GM21515 (cell line): ENCODE measurements at regions not wholly inside any gene's neighbourhood (a gene's known extent, or its start where the extent isn't known, plus 50 kb on each side); places are given as distances from the start of the nearest gene placed in this dataset.
"Not testable (repeated sequence)": the region's sequence is repeated elsewhere in the genome, so short reads cannot be mapped to it uniquely, and the experiment has no call there.

Experiments used
- ATAC-seq: cut with Tn5 transposase; IDR thresholded peaks from one replicate; pipeline ENCODE4 v1.9.1; 2021; ENCODE audit not compliant: unreplicated experiment

GRCh38 chr2:66177128-66177796 is 257.7 kb upstream of the MEIS1 start:
- ATAC-seq = not testable (repeated sequence)

DNA sequence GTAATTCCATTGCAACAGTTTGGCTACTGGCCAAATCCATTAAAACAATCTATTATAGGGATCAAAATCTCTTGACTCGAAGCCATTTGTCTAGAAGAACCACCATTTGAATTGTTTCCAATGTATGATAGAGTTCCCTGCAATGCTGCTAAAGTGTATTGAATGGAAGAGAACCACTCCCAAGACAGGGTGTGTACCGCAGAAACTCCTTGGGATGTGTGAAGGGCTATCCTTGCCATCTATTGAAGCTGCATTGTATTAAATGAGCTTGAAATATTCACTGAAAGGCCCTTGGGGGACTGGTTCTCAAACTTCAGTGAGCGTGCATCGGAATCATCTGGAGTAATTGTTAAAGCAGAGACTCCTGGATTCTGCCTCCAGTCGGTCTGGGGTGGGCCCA is 260.4 kb upstream of the MEIS1 start:
- no peak for ATAC-seq

DNA sequence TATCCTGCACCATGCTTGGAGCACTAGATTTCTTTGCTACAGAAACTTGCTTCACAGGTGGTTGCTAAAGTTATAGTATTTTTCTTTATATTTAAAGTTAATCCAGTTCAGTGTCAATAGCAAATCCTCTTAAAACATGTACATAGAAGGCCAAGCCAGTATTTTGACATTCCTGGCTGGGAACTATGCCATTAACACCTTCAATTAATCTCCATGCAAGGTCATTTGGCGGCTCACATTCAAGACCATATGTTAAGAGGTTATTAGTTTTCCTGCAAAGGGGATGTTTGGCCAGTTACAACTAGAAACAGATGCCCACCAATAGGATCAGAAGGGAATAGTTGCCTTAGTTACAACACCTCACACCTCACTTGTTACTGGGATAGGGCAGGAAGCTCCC is 261.3 kb upstream of the MEIS1 start:
- ATAC-seq = no peak

DNA sequence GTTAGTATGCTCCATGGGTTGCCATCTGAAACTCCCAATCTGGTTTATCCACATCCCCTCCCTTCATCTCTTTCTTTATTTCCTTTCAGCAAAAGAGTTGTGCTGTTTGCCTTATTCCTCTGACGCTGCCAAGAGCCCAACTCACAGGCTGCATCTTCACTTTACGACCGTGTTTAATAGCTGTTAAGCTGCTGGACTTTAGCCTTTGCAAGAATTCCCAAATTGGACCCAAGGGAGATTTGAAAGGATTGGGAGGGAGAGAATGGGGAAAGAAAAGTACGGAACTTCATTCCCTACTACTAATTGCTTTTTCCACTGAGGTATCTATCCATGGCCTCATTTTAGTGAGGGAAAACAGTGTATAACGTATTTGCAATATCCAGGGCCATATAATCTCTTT is 263.4 kb upstream of the MEIS1 start:
- no peak for ATAC-seq

DNA sequence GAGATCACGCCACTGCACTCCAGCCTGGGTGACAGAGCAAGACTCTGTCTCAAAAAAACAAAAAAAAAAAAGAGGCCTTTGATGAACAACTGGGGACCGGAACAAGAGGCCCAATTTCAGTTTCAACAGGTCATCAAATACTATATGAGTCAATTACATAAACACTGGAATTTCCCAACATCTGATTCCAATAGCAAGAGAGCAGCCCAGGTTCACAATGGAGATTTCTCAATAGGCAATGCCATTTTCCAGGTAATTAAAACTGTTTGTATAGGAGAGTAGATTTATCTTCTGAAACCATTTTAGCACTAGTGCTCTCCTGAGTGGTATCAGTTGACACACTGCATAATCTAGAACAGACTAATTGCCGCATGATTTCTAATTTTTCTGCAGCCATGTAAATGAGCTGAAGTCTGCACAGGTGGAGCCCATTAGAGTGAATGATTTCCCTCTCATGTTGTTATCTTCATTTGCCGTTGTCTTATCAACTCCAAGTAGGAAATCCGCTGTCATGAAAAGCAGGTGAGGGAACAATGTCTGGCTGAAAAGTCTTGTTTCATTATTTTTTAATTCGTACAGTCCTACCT is 264.1 kb upstream of the MEIS1 start:
- no peak for ATAC-seq

GRCh38 chr2:66169076-66169475 is 265.8 kb upstream of the MEIS1 start:
- ATAC-seq = no peak

DNA sequence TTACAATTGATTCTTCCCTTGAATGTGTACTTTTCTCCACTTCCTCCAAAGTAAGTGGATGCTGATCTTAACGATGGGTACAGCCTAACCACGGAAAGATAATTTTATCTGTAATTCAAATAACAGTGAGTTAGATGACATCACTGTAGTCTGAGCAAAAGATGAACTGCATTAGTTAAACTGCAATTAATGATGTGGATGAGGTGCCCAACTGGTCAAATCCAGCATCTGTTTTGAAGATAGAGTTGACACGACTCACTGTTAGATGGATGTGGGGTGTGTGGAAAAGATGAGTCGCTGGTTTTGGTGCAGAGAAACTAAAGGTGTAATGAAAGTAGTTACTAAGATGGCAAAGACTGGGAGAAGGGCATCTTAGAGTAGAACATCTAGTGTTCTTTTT is 270.5 kb upstream of the MEIS1 start:
- ATAC-seq = no peak

DNA sequence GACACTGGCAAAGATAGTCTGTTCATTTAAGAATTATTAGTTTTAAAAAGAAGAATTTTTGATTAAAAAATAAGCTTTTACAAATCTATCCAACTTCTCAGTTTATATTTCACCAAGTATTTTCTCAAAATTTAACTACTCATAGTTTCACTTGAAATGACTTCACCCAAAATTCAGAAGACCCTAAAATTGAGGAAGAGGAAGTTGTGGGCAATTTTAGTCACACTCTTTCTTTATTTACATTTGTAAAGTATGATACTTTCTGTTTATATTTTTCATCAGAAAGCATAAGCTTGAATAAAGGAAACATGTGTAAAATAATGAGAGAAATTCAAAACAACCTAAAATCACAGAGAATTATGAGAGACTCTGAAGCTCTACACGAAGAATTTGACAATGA is 278.8 kb upstream of the MEIS1 start:
- ATAC-seq = no peak

DNA sequence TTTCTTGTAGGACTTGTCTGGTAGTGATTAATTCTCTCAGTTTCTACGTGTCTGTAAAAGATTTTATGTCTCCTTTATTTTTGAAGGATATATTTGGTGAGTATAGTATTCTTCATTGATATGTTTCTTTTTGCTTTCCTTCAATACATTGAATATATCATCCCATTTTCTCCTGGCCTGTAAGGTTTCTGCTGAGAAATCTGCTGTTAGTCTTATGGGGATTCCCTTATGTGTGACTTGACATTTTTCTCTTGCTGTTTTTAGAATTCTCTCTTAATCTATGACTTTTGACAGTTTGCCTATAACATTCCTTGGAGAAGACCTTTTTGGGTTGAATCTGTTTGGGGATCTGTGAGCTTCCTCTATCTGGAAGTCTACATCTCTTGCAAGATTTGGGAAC is 281.0 kb upstream of the MEIS1 start:
- ATAC-seq = no peak

GRCh38 chr2:66145490-66145889 is 289.4 kb upstream of the MEIS1 start:
- ATAC-seq = no peak

DNA sequence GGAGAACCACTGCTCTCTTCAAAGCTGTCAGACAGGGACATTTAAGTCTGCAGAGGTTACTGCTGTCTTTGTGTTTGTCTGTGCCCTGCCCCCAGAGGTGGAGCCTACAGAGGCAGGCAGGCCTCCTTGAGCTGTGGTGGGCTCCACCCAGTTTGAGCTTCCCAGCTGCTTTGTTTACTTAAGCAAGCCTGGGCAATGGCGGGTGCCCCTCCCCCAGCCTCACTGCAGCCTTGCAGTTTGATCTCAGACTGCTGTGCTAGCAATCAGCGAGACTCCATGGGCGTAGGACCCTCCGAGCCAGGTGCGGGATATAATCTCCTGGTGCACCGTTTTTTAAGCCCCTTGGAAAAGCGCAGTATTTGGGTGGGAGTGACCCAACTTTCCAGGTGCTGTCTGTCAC is 290.6 kb upstream of the MEIS1 start:
- ATAC-seq = not testable (repeated sequence)

GRCh38 chr2:66137606-66138130 is 297.3 kb upstream of the MEIS1 start:
- ATAC-seq = no peak

- no peak for ATAC-seq
Observed at GRCh38 chr2:66134138-66134701, 300.7 kb upstream of the MEIS1 start.

DNA sequence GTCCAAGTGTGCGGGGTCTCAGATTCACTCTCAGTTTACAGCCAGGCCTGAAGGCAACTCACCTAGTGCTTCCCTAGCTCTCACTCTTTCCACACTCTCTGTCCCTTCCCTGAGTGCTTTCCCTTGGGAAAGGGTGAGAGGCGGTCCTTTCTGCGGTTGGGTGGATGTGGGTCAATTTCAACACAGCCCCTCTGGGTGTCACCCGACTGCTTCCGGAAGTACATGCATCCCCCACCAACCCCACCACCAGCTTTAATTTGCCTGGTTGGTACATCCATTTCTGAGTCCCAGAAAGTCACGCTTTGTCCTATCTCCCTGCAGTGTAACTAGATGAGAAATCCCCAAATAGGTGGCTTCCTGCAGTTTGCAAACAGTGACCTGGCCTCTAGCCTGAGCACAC is 307.3 kb upstream of the MEIS1 start:
- no peak for ATAC-seq

DNA sequence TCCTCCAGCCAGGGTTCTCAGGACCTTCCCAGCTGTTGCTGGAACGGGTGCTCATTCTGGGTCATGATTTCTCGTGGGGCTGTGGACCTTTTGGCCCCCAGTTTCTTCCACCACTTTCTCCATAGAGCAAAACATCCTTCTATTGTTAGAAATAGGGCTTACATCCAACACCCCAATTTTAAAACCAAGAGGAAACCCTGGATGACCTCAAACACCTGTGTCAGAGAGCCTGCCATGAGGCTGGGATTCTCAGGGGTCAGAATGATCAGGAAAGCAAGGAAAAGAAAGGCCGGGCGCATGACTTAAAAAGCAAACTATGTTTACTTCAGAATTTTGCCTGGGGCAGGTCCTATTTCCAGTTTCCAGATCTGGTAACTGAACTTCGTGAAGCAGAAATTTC is 307.9 kb upstream of the MEIS1 start:
- no peak for ATAC-seq

DNA sequence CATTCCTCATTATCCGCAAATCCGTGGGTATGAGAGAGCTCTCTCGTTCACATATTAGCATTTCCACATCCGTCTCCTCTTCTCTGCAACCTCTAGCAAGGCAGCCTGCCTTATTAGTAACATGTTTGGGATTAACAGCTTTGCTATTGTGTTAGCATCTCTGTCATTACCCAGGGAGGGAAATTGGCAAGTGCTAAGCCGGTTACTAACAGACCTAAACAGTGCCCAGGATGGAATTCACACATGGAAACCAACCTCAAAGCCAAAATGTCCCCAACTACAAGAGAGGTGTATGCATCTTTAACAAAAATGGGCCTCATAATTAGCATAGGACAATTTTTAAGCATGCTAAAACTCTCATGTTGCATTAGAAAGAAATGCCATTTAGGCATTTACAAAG is 309.0 kb upstream of the MEIS1 start:
- no peak for ATAC-seq

DNA sequence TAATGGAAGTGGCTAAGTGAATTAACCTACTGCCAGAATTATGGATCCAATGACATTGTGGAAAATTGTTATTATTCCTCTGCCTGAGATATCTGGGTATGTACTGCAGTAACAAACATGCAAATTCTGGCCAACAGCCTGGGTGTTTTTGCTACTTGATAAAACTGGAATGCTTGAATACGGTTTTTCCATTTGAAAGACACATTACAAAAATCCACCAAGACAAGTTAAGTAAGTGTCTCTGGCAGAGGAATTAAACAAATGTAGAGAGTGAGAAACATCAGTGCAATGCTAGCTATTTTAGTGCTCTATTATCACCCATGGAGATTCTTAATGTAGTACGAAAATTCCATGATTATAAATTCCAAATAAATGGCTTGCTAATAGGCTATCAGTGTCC is 312.4 kb upstream of the MEIS1 start:
- ATAC-seq = no peak

DNA sequence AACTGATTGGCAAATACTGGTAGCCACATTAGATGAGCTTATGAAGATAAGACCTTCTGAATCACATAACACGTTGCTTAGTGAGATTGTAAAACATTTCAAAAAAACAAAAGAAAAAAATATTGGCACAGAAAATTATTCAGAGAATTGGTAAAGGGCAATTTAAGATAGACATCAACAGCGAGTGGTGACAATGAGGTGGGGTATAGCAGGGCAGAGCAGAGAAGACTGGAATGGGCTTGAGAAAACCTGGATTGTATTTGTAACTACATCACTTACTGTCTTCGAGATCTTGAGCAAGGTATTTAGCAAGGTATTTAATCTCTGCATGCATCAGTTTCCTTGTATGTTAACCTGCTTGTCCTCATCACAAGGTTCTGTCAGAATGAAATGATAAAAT is 313.0 kb upstream of the MEIS1 start:
- ATAC-seq = no peak

GRCh38 chr2:66113988-66114625 is 320.8 kb upstream of the MEIS1 start:
- no peak for ATAC-seq

- no peak for ATAC-seq
Observed at GRCh38 chr2:66111706-66112105, 323.2 kb upstream of the MEIS1 start.

DNA sequence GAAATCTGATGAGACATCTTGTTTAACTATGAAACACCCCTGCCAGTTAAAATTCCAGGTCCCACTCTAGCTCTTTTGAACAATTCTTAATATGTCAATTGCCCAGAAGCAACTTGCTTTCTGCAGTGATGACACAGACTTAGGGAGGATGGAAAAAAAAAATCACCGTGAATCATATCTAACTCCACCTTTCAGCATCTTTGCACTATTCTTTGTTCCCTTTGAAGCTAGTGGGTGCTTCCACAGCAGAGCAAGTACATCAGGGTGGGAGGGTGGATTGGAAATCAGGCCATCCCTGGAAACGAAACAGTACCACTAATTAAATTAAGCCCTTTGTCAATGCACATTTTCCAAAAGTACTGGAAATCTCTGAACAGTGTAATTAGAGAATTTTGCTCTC is 324.3 kb upstream of the MEIS1 start:
- no peak for ATAC-seq

DNA sequence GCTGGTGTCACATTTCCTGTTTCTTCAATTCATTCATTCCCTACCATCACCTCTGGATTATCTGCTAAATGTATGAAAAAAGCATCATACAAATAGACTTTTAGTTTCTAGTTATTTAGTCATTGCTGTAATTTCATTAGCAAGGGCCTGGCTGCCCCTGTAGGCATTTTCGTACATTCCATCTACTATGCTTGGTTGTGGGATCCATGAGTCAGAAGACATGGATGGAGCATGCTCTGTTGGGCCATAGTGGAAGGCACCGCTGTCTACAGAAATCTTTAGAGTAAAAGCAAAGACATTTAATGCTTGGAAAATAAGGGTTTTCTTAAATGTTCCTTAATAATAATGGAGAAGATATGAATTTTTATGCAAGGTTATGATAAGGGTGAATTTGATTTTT is 324.8 kb upstream of the MEIS1 start:
- ATAC-seq = no peak
